Left hindlimb (tissue), 1 donor: ENCODE measurements at regions not wholly inside any gene's neighbourhood (a gene's known extent, or its start where the extent isn't known, plus 50 kb on each side); places are given as distances from the start of the nearest gene placed in this dataset.

Experiments used
- DNase-seq: peaks from one replicate; pipeline ENCODE4 v3.0.0-alpha.2; 2018

GRCh38 chr2:236748801-236749200, 179.2 kb downstream of the ACKR3 start:
- DNase-seq, result peak; percentile 55

GRCh38 chr2:236749346-236749745, 179.7 kb downstream of the ACKR3 start:
- DNase-seq, result no peak

GRCh38 chr2:236752096-236752495, 182.5 kb downstream of the ACKR3 start:
- no peak for DNase-seq

DNA sequence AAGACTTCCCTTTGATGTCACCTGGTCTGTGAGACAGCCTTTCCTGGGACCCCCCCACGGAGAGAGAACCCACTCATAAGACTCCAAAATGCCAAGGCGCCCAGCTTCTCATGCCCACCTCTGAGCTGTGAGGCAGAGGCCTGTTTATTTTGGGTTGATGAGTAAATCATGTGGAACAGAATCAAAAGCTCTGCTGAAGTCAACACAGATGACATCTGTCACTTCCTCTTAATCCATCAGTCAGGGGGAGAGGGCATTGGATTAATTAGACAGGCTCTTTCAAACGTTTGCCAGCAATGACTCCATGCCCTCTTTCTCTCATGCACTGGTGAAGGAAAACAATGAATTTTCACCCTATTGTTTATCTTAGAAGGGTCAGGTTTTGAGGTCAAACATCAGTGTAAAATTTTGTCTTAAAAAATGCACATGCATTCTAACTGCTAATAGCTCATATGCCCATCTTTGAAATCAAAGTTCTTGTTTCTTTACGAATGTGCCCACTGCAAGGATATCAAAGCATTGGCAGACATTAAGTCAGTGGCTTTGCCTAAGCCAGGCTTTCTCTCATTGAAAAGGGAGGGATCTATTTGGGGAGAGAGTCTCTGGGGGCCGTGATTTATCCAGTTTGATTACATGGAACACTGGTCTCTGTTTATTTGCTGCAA, 184.1 kb downstream of the ACKR3 start:
- DNase-seq, result no peak

DNA sequence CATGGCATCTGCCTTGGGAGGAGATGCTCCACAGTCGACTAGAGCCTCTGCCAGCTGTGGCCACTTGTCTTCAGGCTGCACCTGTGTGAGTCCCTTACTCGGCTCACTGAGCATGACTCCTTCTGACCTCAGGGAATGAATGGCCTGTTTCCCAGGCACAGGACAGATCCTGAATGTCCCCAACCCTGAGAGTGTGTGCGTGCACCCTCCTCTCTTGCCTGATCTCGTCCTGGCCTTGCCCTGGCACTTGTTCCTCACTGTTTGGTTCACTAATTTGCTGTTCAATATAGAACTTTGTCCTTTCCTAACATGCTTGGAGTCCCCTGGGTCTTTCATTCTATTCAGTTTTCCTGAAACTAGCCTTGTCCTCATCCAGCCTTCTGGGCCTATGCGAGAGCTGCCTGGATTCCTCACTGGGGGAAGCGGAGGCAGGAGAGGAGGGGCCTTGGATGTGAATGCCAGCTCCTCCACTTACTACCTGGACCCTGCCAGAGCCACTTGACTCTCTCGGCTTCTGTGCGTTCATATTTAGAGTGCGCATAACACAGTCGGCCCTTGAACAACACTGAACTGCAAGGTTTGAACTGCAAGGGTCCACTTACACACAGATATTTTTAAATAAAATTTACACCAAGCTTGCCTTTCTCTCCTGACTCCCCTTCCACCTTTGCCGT, 184.8 kb downstream of the ACKR3 start:
- no peak for DNase-seq

GRCh38 chr2:236755278-236755840, 185.7 kb downstream of the ACKR3 start:
- no peak for DNase-seq

DNA sequence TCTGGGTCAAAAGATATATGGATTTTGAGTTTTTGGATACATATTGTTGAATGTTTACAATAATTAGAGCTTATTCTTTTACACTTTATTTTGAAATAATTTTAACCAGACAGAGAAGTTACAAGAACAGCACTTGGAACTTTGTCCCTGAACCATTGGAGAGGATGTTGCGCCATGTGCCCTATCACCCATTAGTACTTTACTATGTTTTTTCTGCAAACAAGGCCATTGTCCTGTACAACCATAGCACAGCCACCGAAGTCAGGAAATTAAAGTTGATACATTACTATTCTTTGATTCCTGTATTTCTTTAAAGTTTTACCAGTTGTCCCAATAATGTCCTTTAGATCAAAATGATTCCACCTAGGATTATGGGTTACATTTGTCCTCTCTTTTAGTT, 188.8 kb downstream of the ACKR3 start:
- DNase-seq, result no peak

GRCh38 chr2:236760246-236760645, 190.6 kb downstream of the ACKR3 start:
- DNase-seq, result no peak

GRCh38 chr2:236761358-236761757, 191.7 kb downstream of the ACKR3 start:
- no peak for DNase-seq

DNA sequence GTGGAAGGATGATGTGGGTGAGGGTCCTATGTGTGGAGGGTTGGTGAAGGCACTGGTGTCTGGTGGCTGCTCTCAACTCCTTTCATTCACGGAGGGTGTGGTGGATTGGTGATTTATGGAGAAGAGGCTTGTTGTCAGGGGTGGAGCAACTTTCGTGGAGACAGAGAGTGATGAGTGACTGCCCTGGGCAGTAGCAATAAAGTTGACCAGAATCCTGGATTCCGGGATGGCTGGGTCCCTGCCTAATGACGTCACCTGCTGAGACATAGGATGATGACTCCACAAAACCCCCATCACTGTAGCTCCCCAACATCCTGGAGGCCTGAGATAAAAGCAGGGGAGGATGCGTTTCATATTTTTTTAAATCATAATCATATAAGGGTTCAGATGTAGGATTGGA, 193.0 kb downstream of the ACKR3 start:
- DNase-seq, result no peak

GRCh38 chr2:236763857-236764256, 194.2 kb downstream of the ACKR3 start:
- no peak for DNase-seq

- DNase-seq, result no peak
Observed at GRCh38 chr2:236764716-236765115, 195.1 kb downstream of the ACKR3 start.

DNA sequence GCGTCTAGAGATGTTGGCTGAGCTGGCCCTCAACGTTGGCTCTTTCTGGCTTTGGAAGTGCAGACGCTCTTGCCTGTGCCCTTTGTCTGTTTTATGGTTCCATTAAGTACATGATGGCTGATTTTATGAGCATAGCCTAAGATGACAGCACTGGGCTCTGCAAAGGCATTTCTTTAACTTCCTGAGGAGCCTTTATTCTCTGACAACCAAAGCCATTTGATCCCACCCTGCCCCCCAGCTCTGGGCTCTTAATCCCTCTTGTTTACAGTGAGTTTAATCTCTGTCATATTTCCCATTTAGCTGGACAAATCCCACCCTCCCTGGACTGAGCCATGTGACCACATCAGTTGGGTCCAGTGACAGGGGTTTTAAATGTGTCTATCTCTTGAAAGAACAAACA, 195.9 kb downstream of the ACKR3 start:
- no peak for DNase-seq

DNA sequence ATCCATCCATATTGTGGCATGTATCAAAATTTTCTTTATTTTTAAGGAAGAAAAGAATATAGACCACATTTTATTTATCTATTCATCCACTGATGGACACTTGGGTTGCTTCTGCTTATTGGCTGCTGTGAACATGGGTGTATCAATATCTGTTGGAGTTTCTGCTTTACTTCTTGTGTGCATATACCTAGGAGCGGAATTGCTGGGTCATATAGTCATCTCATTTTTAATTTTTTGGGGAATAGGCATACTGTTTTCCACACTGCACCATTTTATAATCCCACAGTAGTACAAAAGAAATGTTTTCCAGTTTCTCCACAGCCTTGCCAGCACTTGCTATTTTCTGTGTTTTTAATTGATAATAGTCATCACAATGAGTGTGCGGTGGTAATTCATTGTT, 197.2 kb downstream of the ACKR3 start:
- no peak for DNase-seq

DNA sequence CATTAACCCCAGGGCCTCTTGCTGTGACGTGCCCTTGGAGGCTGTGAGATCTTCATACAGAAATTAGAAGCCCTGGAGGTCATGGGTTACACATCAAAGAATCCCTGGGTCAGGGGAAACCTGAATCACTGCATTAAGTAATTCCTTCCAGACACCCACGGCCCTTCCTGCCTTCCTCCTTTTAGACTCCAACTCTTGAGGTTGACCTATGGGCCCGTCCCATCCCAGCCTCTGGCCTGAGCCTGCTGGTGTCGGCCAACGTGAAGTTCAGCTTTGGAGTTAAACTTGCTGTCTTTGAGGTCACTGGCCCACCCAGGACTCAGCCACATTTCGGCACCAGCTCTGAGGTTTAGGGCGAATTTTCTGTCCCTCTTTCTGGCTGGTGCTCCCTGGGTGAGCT, 198.3 kb downstream of the ACKR3 start:
- DNase-seq, result no peak

DNA sequence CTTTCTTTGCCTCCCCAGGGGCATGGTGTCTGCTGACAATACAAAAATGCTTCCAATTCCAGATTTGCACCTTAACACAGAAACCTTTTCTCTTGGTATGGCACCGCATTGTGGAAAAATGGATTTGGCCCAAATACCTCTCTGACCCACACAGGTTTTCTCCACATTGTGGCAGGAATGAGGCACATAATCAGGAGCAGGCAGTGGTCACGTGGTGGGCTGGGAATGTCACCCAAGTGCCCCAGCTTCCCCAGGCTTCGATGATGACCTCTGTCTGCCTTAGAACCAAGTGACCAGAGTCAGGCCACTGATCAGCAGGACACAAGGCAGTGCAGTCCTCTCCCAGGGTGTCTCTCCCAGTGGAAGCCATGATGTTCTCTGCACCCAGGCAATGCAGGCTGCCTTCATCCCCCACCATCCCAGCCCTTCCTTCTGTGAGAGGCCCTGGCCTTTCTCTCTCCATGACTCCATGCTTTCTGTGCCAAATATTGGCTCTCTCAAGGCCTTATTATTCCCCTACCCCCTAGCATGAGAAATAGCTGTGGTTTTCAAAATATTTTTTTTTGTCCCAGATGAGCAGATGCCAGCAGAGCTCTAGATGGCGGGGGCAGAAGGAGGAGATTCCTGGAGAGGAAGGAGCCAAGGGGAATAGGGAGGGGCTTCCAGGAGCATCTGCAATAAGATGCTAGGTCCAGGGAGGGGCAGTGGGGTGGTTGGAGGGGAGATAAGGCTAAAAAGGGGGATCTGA, 198.9 kb downstream of the ACKR3 start:
- no peak for DNase-seq

GRCh38 chr2:236769981-236770671, 200.5 kb downstream of the ACKR3 start:
- no peak for DNase-seq

GRCh38 chr2:236772220-236772837, 202.7 kb downstream of the ACKR3 start:
- no peak for DNase-seq

DNA sequence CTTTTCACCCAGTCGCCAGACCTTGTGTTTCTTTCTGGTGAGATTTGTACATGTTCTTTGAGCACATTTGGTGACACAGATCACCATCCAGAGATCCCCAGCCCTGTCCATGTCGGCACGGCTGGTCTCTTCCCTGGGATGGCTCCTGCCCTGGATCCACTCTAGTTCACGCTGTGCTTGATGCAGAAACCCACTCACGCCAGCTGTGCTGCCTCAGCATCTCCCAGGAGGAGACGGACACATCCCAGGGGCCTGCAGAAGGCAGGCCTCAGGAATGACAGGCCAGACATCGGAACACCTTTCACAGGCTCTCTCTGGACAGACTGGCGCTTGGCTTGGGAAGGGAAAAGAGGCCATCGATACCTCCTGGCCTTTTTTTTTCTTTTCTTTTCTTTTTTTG, 203.6 kb downstream of the ACKR3 start:
- no peak for DNase-seq

- no peak for DNase-seq
Observed at GRCh38 chr2:236774171-236774570, 204.5 kb downstream of the ACKR3 start.

DNA sequence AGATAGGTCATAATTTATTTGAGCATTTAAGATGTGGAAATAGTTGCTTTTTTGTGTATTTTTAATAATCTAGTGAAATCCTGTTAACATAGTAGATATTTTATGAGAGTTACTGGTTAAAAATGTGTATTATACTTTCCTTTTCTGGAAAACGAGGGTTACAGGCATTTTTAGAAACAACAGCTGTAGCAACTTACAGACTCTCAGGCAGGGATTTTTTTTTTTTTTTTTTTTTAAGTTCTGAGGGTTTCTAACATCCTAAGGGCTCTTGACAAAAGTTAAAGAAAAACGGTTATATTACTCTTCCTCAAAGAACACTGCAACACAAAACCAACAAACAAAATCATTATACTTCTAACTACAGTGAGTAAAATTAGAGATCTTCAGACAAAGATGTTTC, 205.9 kb downstream of the ACKR3 start:
- DNase-seq, result no peak

DNA sequence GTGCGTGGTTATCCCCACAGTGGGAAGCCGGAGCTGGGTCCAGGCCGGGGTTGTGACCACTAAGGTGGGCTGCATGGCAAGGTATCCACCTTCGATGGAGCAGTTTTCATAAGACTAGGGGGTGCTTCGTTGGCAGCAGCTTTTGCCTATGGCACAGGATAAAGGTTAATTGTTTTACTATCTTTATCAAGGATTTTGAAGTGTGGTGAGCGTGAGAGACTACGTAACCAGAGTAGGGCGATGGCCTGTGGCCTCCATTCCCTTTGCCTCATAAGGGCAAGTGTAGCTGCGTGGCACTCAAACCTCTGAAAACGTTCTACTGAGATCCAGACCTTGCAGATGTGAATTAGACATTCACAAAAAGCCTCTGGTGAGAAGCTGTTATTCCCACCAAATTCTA, 206.6 kb downstream of the ACKR3 start:
- DNase-seq, result no peak
